Jurkat, Clone E6-1 (cell line): ENCODE measurements at regions not wholly inside any gene's neighbourhood (a gene's known extent, or its start where the extent isn't known, plus 50 kb on each side); places are given as distances from the start of the nearest gene placed in this dataset.

ENCODE experiments used
- DNase-seq: peaks from one replicate; pipeline ENCODE4 v3.0.0-alpha.2; 2011; ENCODE audit warnings: low read depth, low spot score
- H3K4me3 ChIP-seq: 2 replicates; pipeline ENCODE4 v1.5.1; 2011; ENCODE audit warnings: mild to moderate bottlenecking, low read length, control low read depth, moderate library complexity

- H3K4me3 ChIP-seq: no peak overlapping the region
Observed at GRCh38 chr7:136167991-136168390, 190.8 kb upstream of the MTPN start.

GRCh38 chr7:136166521-136166920 is 189.4 kb upstream of the MTPN start:
- H3K4me3 ChIP-seq: no peak overlapping the region
- DNase-seq: no peak

More at GRCh38 chr7:136167991-136168390, 190.8 kb upstream of the MTPN start:
- no peak for DNase-seq

- no peak for DNase-seq
- no peak overlapping the region for H3K4me3 ChIP-seq
Observed at GRCh38 chr7:136163340-136163801, 186.2 kb upstream of the MTPN start.

- no peak for DNase-seq
Observed at GRCh38 chr7:136150311-136150710, 173.2 kb upstream of the MTPN start.

GRCh38 chr7:136148920-136149319 is 171.8 kb upstream of the MTPN start:
- H3K4me3 ChIP-seq: no peak overlapping the region
- peak; percentile 7 for DNase-seq

More at GRCh38 chr7:136150311-136150710, 173.2 kb upstream of the MTPN start:
- H3K4me3 ChIP-seq: no peak overlapping the region

GRCh38 chr7:136146925-136147324 is 169.8 kb upstream of the MTPN start:
- H3K4me3 ChIP-seq: no peak overlapping the region
- DNase-seq: no peak

- no peak for DNase-seq
- H3K4me3 ChIP-seq: no peak overlapping the region
Observed at GRCh38 chr7:136144182-136144581, 167.0 kb upstream of the MTPN start.

- DNase-seq: no peak
- no peak overlapping the region for H3K4me3 ChIP-seq
Observed at GRCh38 chr7:136143271-136143670, 166.1 kb upstream of the MTPN start.

- H3K4me3 ChIP-seq: no peak overlapping the region
- DNase-seq: peak; percentile 66
Observed at GRCh38 chr7:136142583-136142982, 165.4 kb upstream of the MTPN start.

- no peak for DNase-seq
- no peak overlapping the region for H3K4me3 ChIP-seq
Observed at GRCh38 chr7:136140469-136140868, 163.3 kb upstream of the MTPN start.

GRCh38 chr7:136139417-136139816 is 162.3 kb upstream of the MTPN start:
- H3K4me3 ChIP-seq: no peak overlapping the region
- DNase-seq: no peak

- no peak overlapping the region for H3K4me3 ChIP-seq
- no peak for DNase-seq
Observed at GRCh38 chr7:136138991-136139390, 161.8 kb upstream of the MTPN start.

GRCh38 chr7:136136906-136137454 is 159.8 kb upstream of the MTPN start:
- no peak for DNase-seq
- H3K4me3 ChIP-seq: no peak overlapping the region

GRCh38 chr7:136134503-136134902 is 157.3 kb upstream of the MTPN start:
- H3K4me3 ChIP-seq: no peak overlapping the region
- no peak for DNase-seq

- no peak for DNase-seq
- no peak overlapping the region for H3K4me3 ChIP-seq
Observed at GRCh38 chr7:136133551-136133950, 156.4 kb upstream of the MTPN start.

- H3K4me3 ChIP-seq: no peak overlapping the region
- no peak for DNase-seq
Observed at GRCh38 chr7:136131304-136131630, 154.1 kb upstream of the MTPN start.

GRCh38 chr7:136130511-136131303 is 153.5 kb upstream of the MTPN start:
- no peak overlapping the region for H3K4me3 ChIP-seq
- DNase-seq: no peak

GRCh38 chr7:136128050-136128449 is 150.9 kb upstream of the MTPN start:
- H3K4me3 ChIP-seq: no peak overlapping the region
- no peak for DNase-seq

- DNase-seq: no peak
Observed at GRCh38 chr7:136123352-136123751, 146.2 kb upstream of the MTPN start.

GRCh38 chr7:136122026-136122425 is 144.9 kb upstream of the MTPN start:
- no peak overlapping the region for H3K4me3 ChIP-seq
- DNase-seq: no peak

More at GRCh38 chr7:136123352-136123751, 146.2 kb upstream of the MTPN start:
- H3K4me3 ChIP-seq: no peak overlapping the region

- no peak overlapping the region for H3K4me3 ChIP-seq
- no peak for DNase-seq
Observed at GRCh38 chr7:136117539-136117938, 140.4 kb upstream of the MTPN start.
